ENCODE measurements at regions not wholly inside any gene's neighbourhood (a gene's known extent, or its start where the extent isn't known, plus 50 kb on each side); places are given as distances from the start of the nearest gene placed in this dataset.

- DNase-seq (ENCODE audit: extremely low spot score, insufficient read length, low read depth) (no peak), FAIRE-seq (no peak)
Observed at GRCh38 chr4:120528428-120528827, 394.1 kb downstream of the PRDM5 start.

GRCh38 chr4:120526033-120526432 lies 396.5 kb downstream of the PRDM5 start:
- DNase-seq (ENCODE audit: extremely low spot score, insufficient read length, low read depth) (no peak), FAIRE-seq (no peak)

- DNase-seq (ENCODE audit: extremely low spot score, insufficient read length, low read depth): no peak
- FAIRE-seq: no peak
Observed at GRCh38 chr4:120525106-120525505, 397.4 kb downstream of the PRDM5 start.

GRCh38 chr4:120524237-120524636 lies 398.3 kb downstream of the PRDM5 start:
- FAIRE-seq: no peak

GRCh38 chr4:120520761-120521160 lies 401.8 kb downstream of the PRDM5 start:
- no peak for DNase-seq (ENCODE audit: extremely low spot score, insufficient read length, low read depth)

More at GRCh38 chr4:120524237-120524636, 398.3 kb downstream of the PRDM5 start:
- no peak for DNase-seq (ENCODE audit: extremely low spot score, insufficient read length, low read depth)

GRCh38 chr4:120517966-120518365 lies 404.6 kb downstream of the PRDM5 start:
- FAIRE-seq: no peak

More at GRCh38 chr4:120520761-120521160, 401.8 kb downstream of the PRDM5 start:
- no peak for FAIRE-seq

GRCh38 chr4:120509719-120510118 lies 412.8 kb downstream of the PRDM5 start:
- FAIRE-seq (no peak), DNase-seq (ENCODE audit: extremely low spot score, insufficient read length, low read depth) (no peak)

More at GRCh38 chr4:120517966-120518365, 404.6 kb downstream of the PRDM5 start:
- DNase-seq (ENCODE audit: extremely low spot score, insufficient read length, low read depth): no peak

- FAIRE-seq: no peak
- DNase-seq (ENCODE audit: extremely low spot score, insufficient read length, low read depth): no peak
Observed at GRCh38 chr4:120509222-120509621, 413.3 kb downstream of the PRDM5 start.

GRCh38 chr4:120508036-120508435 lies 414.5 kb downstream of the PRDM5 start:
- FAIRE-seq (no peak), DNase-seq (ENCODE audit: extremely low spot score, insufficient read length, low read depth) (no peak)

- FAIRE-seq (no peak), DNase-seq (ENCODE audit: extremely low spot score, insufficient read length, low read depth) (no peak)
Observed at GRCh38 chr4:120506536-120506935, 416.0 kb downstream of the PRDM5 start.

- DNase-seq (ENCODE audit: extremely low spot score, insufficient read length, low read depth): no peak
- FAIRE-seq: no peak
Observed at GRCh38 chr4:120498678-120499077, 423.8 kb downstream of the PRDM5 start.

GRCh38 chr4:120491481-120491880 lies 424.8 kb upstream of the MAD2L1 start:
- DNase-seq (ENCODE audit: extremely low spot score, insufficient read length, low read depth): no peak
- FAIRE-seq: no peak

GRCh38 chr4:120481756-120482155 lies 415.1 kb upstream of the MAD2L1 start:
- DNase-seq (ENCODE audit: extremely low spot score, insufficient read length, low read depth): no peak
- FAIRE-seq: no peak

GRCh38 chr4:120472447-120473131 lies 405.9 kb upstream of the MAD2L1 start:
- DNase-seq (ENCODE audit: extremely low spot score, insufficient read length, low read depth): no peak
- no peak for FAIRE-seq

- FAIRE-seq (no peak), DNase-seq (ENCODE audit: extremely low spot score, insufficient read length, low read depth) (no peak)
Observed at GRCh38 chr4:120466429-120466828, 399.8 kb upstream of the MAD2L1 start.

- FAIRE-seq (no peak), DNase-seq (ENCODE audit: extremely low spot score, insufficient read length, low read depth) (no peak)
Observed at GRCh38 chr4:120454788-120455187, 388.1 kb upstream of the MAD2L1 start.

GRCh38 chr4:120452536-120452935 lies 385.9 kb upstream of the MAD2L1 start:
- no peak for FAIRE-seq

GRCh38 chr4:120452001-120452400 lies 385.4 kb upstream of the MAD2L1 start:
- FAIRE-seq: no peak
- no peak for DNase-seq (ENCODE audit: extremely low spot score, insufficient read length, low read depth)

More at GRCh38 chr4:120452536-120452935, 385.9 kb upstream of the MAD2L1 start:
- DNase-seq (ENCODE audit: extremely low spot score, insufficient read length, low read depth): no peak

GRCh38 chr4:120447774-120448173 lies 381.1 kb upstream of the MAD2L1 start:
- DNase-seq (ENCODE audit: extremely low spot score, insufficient read length, low read depth) (no peak), FAIRE-seq (no peak)

GRCh38 chr4:120446051-120446567 lies 379.5 kb upstream of the MAD2L1 start:
- DNase-seq (ENCODE audit: extremely low spot score, insufficient read length, low read depth) (no peak), FAIRE-seq (peak; percentile 51)

- no peak for DNase-seq (ENCODE audit: extremely low spot score, insufficient read length, low read depth)
- FAIRE-seq: no peak
Observed at GRCh38 chr4:120445186-120445585, 378.5 kb upstream of the MAD2L1 start.

- FAIRE-seq (no peak), DNase-seq (ENCODE audit: extremely low spot score, insufficient read length, low read depth) (no peak)
Observed at GRCh38 chr4:120443116-120443515, 376.5 kb upstream of the MAD2L1 start.
